ENCODE measurements at regions not wholly inside any gene's neighbourhood (a gene's known extent, or its start where the extent isn't known, plus 50 kb on each side); places are given as distances from the start of the nearest gene placed in this dataset.
"Not testable (repeated sequence)": the region's sequence is repeated elsewhere in the genome, so short reads cannot be mapped to it uniquely, and the experiment has no call there.

DNA sequence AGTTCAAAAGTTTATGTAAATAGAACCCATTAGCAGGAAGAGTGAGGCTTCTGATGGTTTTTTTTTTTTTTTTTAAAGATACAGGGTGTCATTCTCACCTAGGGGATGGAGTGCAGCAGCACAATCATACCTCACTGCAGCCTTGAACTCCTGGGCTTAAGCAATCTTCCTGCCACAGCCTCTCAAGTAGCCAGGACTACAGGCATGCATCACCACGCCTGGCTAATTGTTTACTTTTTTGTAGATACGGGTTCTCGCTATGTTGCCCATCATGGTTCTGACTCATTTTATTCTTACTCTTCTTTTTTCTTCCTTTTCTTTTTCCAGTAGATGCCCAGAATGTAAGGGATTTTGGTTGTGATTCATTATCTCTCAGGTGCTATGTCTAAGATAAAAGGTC is 201.1 kb downstream of the NNT start:
- Histone ChIP-seq H3K36me3 (ENCODE audit: insufficient read depth) (no peaks in the 10 kb centered on the region), H3K4me3 (ENCODE audit: low read depth, low read length) (no peak overlapping the region), H3K4me1 (ENCODE audit: insufficient read depth) (no peaks in the 10 kb centered on the region), H3K27ac (ENCODE audit: low read depth) (no peak overlapping the region)
- no peak for DNase-seq (ENCODE audit: extremely low spot score)
- WGBS, result 87% methylated on average over 3 of the region's 3 CpGs

GRCh38 chr5:43802651-43803050 is 199.7 kb downstream of the NNT start:
- DNase-seq (ENCODE audit: extremely low spot score), result no peak
- Histone ChIP-seq H3K4me3 (ENCODE audit: low read depth, low read length) (no peak overlapping the region), H3K27ac (ENCODE audit: low read depth) (no peak overlapping the region), H3K36me3 (ENCODE audit: insufficient read depth) (no peaks in the 10 kb centered on the region), H3K4me1 (ENCODE audit: insufficient read depth) (no peaks in the 10 kb centered on the region)
- 77% methylated on average over 3 of the region's 3 CpGs for WGBS

DNA sequence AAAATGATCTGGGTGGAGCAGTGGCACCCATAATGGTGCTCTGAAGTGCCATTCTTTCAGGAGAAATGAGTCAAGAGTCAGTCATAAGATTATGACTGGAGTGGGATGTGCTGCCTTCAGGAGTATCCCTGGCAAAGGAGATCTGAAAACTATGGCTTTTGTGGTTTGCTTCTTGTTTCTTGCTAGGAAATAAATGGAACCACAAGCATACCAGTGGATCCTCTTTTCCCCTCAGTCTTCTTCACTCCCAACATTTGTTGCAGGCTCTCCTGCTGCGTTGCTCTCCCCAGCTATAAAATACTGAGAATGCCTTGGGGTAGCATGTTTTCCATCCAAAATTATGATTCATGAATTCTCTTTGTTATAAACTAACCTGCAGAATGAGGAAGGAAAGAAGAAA is 199.1 kb downstream of the NNT start:
- DNase-seq (ENCODE audit: extremely low spot score), result no peak
- WGBS, result 46% methylated on average over 1 of the region's 1 CpG
- no peaks in the 10 kb centered on the region for H3K36me3 ChIP-seq (ENCODE audit: insufficient read depth)
- H3K27ac ChIP-seq (ENCODE audit: low read depth), result no peak overlapping the region
- no peaks in the 10 kb centered on the region for H3K4me1 ChIP-seq (ENCODE audit: insufficient read depth)
- H3K4me3 ChIP-seq (ENCODE audit: low read depth, low read length), result no peak overlapping the region

DNA sequence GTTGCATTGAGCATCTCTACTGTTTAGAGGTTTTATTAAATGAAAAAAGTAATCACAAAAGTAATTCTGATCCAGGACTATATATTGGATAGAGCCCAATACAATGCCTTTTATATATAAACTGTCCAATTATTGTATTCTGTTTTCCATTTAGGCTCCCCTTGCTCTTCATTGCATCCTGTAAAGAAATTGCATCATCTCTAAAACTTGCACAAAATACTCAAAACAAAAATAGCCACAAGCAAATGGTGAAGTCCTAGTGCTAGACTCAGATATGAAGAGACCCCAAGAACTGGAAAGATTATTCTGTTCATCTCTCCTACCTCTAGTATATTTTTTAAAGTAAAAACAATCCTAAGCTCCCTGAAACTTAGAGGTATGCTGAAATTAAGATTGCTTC is 195.8 kb downstream of the NNT start:
- Histone ChIP-seq H3K4me1 (ENCODE audit: insufficient read depth) (no peaks in the 10 kb centered on the region), H3K27ac (ENCODE audit: low read depth) (no peak overlapping the region), H3K4me3 (ENCODE audit: low read depth, low read length) (no peak overlapping the region), H3K36me3 (ENCODE audit: insufficient read depth) (no peaks in the 10 kb centered on the region)
- DNase-seq (ENCODE audit: extremely low spot score), result no peak

DNA sequence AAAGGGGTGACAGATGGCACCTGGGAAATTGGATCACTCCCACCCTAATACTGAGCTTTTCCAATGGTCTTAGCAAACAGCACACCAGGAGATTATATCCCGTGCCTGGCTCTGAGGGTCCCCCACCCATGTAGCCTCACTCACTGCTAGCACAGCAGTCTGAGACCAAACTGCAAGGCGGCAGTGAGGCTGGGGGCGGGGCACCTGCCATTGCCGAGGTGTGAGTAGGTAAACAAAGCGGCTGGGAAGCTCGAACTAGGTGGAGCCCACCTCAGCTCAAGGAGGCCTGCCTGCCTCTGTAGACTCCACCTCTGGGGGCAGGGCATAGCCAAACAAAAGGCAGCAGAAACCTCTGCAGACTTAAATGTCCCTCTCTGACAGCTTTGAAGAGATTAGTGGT is 188.9 kb downstream of the NNT start:
- DNase-seq (ENCODE audit: extremely low spot score); H3K27ac ChIP-seq (ENCODE audit: low read depth); H3K4me3 ChIP-seq (ENCODE audit: low read depth, low read length); H3K4me1 ChIP-seq (ENCODE audit: insufficient read depth); H3K36me3 ChIP-seq (ENCODE audit: insufficient read depth): not testable (repeated sequence)
- 89% methylated on average over 6 of the region's 6 CpGs for WGBS

DNA sequence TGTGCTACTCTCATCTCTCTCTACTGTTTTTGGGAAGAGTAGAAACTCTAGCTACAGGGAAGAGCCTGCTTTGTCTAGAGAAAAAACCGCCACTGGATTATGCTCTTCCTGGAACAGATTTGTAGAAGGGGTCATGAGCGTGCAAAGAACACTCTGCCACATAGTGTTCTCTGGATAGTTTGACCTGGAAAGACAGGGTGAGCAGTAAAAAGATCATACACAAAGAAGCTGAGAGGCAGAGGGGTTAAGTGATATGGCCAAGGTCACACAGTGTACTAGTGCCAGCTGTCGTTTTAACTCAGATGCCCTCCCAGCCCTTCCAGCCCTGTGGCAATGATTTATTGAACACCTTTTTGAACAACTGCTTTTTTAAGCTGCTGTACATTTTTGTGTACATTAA is 182.2 kb downstream of the NNT start:
- Histone ChIP-seq H3K4me3 (ENCODE audit: low read depth, low read length) (no peak overlapping the region), H3K36me3 (ENCODE audit: insufficient read depth) (no peaks in the 10 kb centered on the region), H3K4me1 (ENCODE audit: insufficient read depth) (no peaks in the 10 kb centered on the region), H3K27ac (ENCODE audit: low read depth) (no peak overlapping the region)
- no peak for DNase-seq (ENCODE audit: extremely low spot score)
- WGBS, result 52% methylated on average over 3 of the region's 3 CpGs

GRCh38 chr5:43780586-43780985 is 177.6 kb downstream of the NNT start:
- no peak overlapping the region for H3K4me3 ChIP-seq (ENCODE audit: low read depth, low read length)
- DNase-seq (ENCODE audit: extremely low spot score), result no peak

GRCh38 chr5:43774881-43775399 is 172.0 kb downstream of the NNT start:
- WGBS, result 97% methylated on average over 1 of the region's 1 CpG

More at GRCh38 chr5:43780586-43780985, 177.6 kb downstream of the NNT start:
- WGBS, result 30% methylated on average over 1 of the region's 1 CpG
- Histone ChIP-seq H3K27ac (ENCODE audit: low read depth) (no peak overlapping the region), H3K4me1 (ENCODE audit: insufficient read depth) (no peaks in the 10 kb centered on the region), H3K36me3 (ENCODE audit: insufficient read depth) (no peaks in the 10 kb centered on the region)

GRCh38 chr5:43773478-43773844 is 170.5 kb downstream of the NNT start:
- Histone ChIP-seq H3K4me1 (ENCODE audit: insufficient read depth) (no peaks in the 10 kb centered on the region), H3K36me3 (ENCODE audit: insufficient read depth) (no peaks in the 10 kb centered on the region), H3K4me3 (ENCODE audit: low read depth, low read length) (no peak overlapping the region), H3K27ac (ENCODE audit: low read depth) (no peak overlapping the region)
- 82% methylated on average over 1 of the region's 1 CpG for WGBS
- no peak for DNase-seq (ENCODE audit: extremely low spot score)

More at GRCh38 chr5:43774881-43775399, 172.0 kb downstream of the NNT start:
- Histone ChIP-seq H3K4me3 (ENCODE audit: low read depth, low read length) (no peak overlapping the region), H3K27ac (ENCODE audit: low read depth) (no peak overlapping the region), H3K4me1 (ENCODE audit: insufficient read depth) (no peaks in the 10 kb centered on the region), H3K36me3 (ENCODE audit: insufficient read depth) (no peaks in the 10 kb centered on the region)
- no peak for DNase-seq (ENCODE audit: extremely low spot score)

GRCh38 chr5:43772764-43773477 is 169.9 kb downstream of the NNT start:
- H3K36me3 ChIP-seq (ENCODE audit: insufficient read depth), result no peaks in the 10 kb centered on the region
- H3K4me1 ChIP-seq (ENCODE audit: insufficient read depth), result no peaks in the 10 kb centered on the region
- 69% methylated on average over 5 of the region's 5 CpGs for WGBS
- no peak overlapping the region for H3K27ac ChIP-seq (ENCODE audit: low read depth)
- no peak overlapping the region for H3K4me3 ChIP-seq (ENCODE audit: low read depth, low read length)
- no peak for DNase-seq (ENCODE audit: extremely low spot score)

GRCh38 chr5:43772458-43772763 is 169.4 kb downstream of the NNT start:
- WGBS, result 71% methylated on average over 1 of the region's 1 CpG
- Histone ChIP-seq H3K4me1 (ENCODE audit: insufficient read depth) (no peaks in the 10 kb centered on the region), H3K4me3 (ENCODE audit: low read depth, low read length) (no peak overlapping the region), H3K36me3 (ENCODE audit: insufficient read depth) (no peaks in the 10 kb centered on the region), H3K27ac (ENCODE audit: low read depth) (no peak overlapping the region)
- no peak for DNase-seq (ENCODE audit: extremely low spot score)

DNA sequence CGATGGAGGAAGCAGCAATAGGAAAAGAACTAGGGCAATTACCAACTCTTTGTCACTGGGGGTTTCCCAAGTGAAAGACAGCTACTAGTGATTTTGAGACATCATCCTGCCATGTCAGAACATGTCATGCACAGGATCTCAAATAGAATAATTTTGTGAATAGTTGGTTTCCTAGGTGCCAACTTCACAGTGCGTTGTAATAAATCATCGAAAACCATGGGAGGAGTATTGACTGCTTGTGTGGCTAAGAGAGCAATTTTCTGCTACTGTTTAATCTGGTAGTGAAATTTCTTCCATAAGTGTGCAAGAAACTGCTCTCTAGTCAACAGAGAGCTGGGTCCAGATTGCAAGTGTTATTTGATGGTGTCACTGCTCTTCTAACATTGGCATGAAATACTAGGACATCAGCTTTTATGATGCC is 168.6 kb downstream of the NNT start:
- 96% methylated on average over 3 of the region's 3 CpGs for WGBS
- H3K4me3 ChIP-seq (ENCODE audit: low read depth, low read length), result no peak overlapping the region
- no peak overlapping the region for H3K27ac ChIP-seq (ENCODE audit: low read depth)
- H3K4me1 ChIP-seq (ENCODE audit: insufficient read depth), result no peaks in the 10 kb centered on the region
- no peaks in the 10 kb centered on the region for H3K36me3 ChIP-seq (ENCODE audit: insufficient read depth)
- no peak for DNase-seq (ENCODE audit: extremely low spot score)

DNA sequence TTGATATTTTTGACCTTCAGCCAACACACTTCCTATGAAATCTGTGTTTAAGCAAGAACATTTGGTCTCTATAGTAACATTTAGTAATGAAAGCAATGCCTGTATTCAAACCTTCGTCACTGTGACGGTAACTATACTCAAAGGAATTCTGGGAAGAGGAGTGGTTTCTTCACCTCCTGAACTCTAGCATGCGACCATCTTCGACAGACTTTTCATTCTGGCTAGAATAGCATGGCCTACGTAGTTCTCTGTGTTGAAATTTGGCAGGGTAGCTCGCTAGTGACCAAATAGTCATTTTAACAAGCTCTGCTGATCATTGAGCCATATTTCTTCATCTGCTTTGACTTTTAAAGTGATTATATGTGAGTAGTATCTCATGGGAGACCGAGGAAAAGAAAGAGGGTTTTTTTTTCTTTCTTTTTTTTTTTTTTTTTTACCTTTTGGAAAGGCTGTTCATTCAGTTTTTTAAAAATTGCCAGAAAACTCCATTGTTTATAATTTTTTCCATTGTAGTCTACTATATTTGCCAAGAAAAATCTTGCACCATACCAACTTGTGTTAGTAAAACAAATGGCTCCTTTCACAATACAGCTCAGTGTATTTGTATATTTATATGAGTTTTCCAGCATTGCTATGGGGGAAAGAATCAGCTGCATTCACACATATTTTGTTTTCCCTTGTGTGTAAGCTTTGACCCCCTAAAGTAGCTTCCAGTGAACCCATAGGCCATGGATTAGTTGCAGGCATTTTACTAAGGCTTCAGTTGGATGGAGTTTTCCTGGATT is 166.8 kb downstream of the NNT start:
- H3K36me3 ChIP-seq (ENCODE audit: insufficient read depth), result no peaks in the 10 kb centered on the region
- no peaks in the 10 kb centered on the region for H3K4me1 ChIP-seq (ENCODE audit: insufficient read depth)
- peak; percentile 36 for DNase-seq (ENCODE audit: extremely low spot score)
- H3K27ac ChIP-seq (ENCODE audit: low read depth), result no peak overlapping the region
- WGBS, result 19% methylated on average over 7 of the region's 7 CpGs
- no peak overlapping the region for H3K4me3 ChIP-seq (ENCODE audit: low read depth, low read length)

Measured in urinary bladder (tissue), 3 donors.